Ishikawa (cell line): ENCODE measurements at regions not wholly inside any gene's neighbourhood (a gene's known extent, or its start where the extent isn't known, plus 50 kb on each side); places are given as distances from the start of the nearest gene placed in this dataset.

ENCODE experiments used
- CEBPB ChIP-seq: IDR thresholded peaks from 2 replicates; pipeline ENCODE4 v1.6.1; 2012
- CREB1 ChIP-seq: IDR thresholded peaks from 2 replicates; pipeline ENCODE4 v1.6.1; 2012; ENCODE audit warnings: low read depth
- EP300 ChIP-seq: IDR thresholded peaks from 2 replicates; pipeline ENCODE4 v1.6.1; 2012; ENCODE audit warnings: borderline replicate concordance
- FOXM1 ChIP-seq: IDR thresholded peaks from 2 replicates; pipeline ENCODE4 v1.6.1; 2012; ENCODE audit warnings: low read depth, borderline replicate concordance
- TAF1 ChIP-seq: IDR thresholded peaks from 2 replicates; pipeline ENCODE4 v1.6.1; 2012; ENCODE audit warnings: low read depth, mild to moderate bottlenecking
- TCF12 ChIP-seq: IDR thresholded peaks from 2 replicates; pipeline ENCODE4 v1.6.1; 2012; ENCODE audit warnings: low read depth
- TF ChIP-seq, protein P1 (sequence below): IDR thresholded peaks from 2 replicates; pipeline ENCODE4 v1.6.1; 2012; ENCODE audit warnings: low read depth, mild to moderate bottlenecking

DNA sequence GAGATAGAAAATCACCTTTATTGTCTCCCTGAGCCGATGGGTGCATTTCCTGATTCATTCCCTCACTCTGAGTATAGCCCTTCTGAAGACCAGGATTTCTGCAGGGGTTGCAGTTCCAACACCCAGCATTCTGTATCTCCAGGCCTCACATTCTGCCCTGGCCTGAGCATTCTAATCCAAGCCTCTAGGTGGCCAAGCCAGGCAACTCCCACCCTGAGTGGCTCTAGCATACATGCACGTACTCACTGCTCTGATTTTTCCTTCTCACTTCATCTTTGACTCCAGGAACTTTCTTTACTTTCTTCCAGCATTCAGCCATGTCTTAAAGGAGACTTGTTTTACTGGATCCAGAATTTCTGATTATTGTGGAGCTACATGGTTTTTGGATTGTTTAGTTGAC lies 100.7 kb upstream of the STK39 start:
- TF ChIP-seq EP300, result no peak
- TF ChIP-seq TAF1, result no peak
- TF ChIP-seq, protein P1, sequence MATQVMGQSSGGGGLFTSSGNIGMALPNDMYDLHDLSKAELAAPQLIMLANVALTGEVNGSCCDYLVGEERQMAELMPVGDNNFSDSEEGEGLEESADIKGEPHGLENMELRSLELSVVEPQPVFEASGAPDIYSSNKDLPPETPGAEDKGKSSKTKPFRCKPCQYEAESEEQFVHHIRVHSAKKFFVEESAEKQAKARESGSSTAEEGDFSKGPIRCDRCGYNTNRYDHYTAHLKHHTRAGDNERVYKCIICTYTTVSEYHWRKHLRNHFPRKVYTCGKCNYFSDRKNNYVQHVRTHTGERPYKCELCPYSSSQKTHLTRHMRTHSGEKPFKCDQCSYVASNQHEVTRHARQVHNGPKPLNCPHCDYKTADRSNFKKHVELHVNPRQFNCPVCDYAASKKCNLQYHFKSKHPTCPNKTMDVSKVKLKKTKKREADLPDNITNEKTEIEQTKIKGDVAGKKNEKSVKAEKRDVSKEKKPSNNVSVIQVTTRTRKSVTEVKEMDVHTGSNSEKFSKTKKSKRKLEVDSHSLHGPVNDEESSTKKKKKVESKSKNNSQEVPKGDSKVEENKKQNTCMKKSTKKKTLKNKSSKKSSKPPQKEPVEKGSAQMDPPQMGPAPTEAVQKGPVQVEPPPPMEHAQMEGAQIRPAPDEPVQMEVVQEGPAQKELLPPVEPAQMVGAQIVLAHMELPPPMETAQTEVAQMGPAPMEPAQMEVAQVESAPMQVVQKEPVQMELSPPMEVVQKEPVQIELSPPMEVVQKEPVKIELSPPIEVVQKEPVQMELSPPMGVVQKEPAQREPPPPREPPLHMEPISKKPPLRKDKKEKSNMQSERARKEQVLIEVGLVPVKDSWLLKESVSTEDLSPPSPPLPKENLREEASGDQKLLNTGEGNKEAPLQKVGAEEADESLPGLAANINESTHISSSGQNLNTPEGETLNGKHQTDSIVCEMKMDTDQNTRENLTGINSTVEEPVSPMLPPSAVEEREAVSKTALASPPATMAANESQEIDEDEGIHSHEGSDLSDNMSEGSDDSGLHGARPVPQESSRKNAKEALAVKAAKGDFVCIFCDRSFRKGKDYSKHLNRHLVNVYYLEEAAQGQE, result no peak
- TF ChIP-seq CREB1, result no peak
- no peak for TF ChIP-seq CEBPB
- no peak for TF ChIP-seq TCF12
- TF ChIP-seq FOXM1, result no peak
